HEK293T (cell line): ENCODE measurements at regions not wholly inside any gene's neighbourhood (a gene's known extent, or its start where the extent isn't known, plus 50 kb on each side); places are given as distances from the start of the nearest gene placed in this dataset.

Source experiments
- CTCF ChIA-PET: fragments of 350-600 bp; formaldehyde crosslinking; extraction: SDS; loops from one replicate; lab custom pipeline; 2021; ENCODE audit warnings: antibody characterized with exemption, inconsistent platforms; lab: Yijun Ruan, JAX
- POLR2A ChIA-PET: fragments of 350-600 bp; formaldehyde crosslinking; extraction: SDS; loops from one replicate; lab custom pipeline; 2020; ENCODE audit warnings: antibody characterized with exemption, inconsistent platforms; lab: Yijun Ruan, JAX
- DNase-seq: peaks from one replicate; pipeline ENCODE4 v3.0.0; 2012; ENCODE audit warnings: mixed read lengths; ENCODE audit errors: extremely low spot score
- ARNT ChIP-seq: fragments of 450-650 bp; IDR thresholded peaks from 2 replicates; pipeline ENCODE4 v1.6.1; 2017; ENCODE audit warnings: mild to moderate bottlenecking
- BHLHE40 ChIP-seq: fragments of 450-650 bp; IDR thresholded peaks from 2 replicates; pipeline ENCODE4 v1.6.1; 2016; ENCODE audit warnings: mild to moderate bottlenecking, moderate library complexity, borderline replicate concordance
- CTBP1 ChIP-seq: fragments of 450-650 bp; IDR thresholded peaks from 2 replicates; pipeline ENCODE4 v1.6.1; 2016; ENCODE audit warnings: borderline replicate concordance
- ELF4 ChIP-seq: fragments of 450-650 bp; IDR thresholded peaks from 2 replicates; pipeline ENCODE4 v1.6.1; 2017; ENCODE audit warnings: antibody characterized with exemption
- FOXA1 ChIP-seq: fragments of 450-650 bp; IDR thresholded peaks from 2 replicates; pipeline ENCODE4 v1.6.1; 2016; ENCODE audit warnings: mild to moderate bottlenecking
- FOXK2 ChIP-seq: fragments of 450-650 bp; IDR thresholded peaks from 2 replicates; pipeline ENCODE4 v1.6.1; 2016; ENCODE audit warnings: mild to moderate bottlenecking
- FOXM1 ChIP-seq: fragments of 450-650 bp; IDR thresholded peaks from 2 replicates; pipeline ENCODE4 v1.6.1; 2017; ENCODE audit warnings: mild to moderate bottlenecking, borderline replicate concordance
- HDGF ChIP-seq: fragments of 450-650 bp; IDR thresholded peaks from 2 replicates; pipeline ENCODE4 v1.6.1; 2017; ENCODE audit warnings: antibody characterized with exemption, borderline replicate concordance
- L3MBTL2 ChIP-seq: fragments of 450-650 bp; conservative IDR thresholded peaks from 2 replicates; pipeline ENCODE4 v1.6.1; 2016; ENCODE audit warnings: mild to moderate bottlenecking
- LEF1 ChIP-seq: fragments of 450-650 bp; IDR thresholded peaks from 2 replicates; pipeline ENCODE4 v1.6.1; 2017; ENCODE audit warnings: mild to moderate bottlenecking, borderline replicate concordance
- NFRKB ChIP-seq: fragments of 450-650 bp; IDR thresholded peaks from 2 replicates; pipeline ENCODE4 v1.6.1; 2016; ENCODE audit warnings: mild to moderate bottlenecking, moderate library complexity
- PKNOX1 ChIP-seq: fragments of 450-650 bp; IDR thresholded peaks from 2 replicates; pipeline ENCODE4 v1.6.1; 2016
- SP1 ChIP-seq: fragments of 450-650 bp; IDR thresholded peaks from 2 replicates; pipeline ENCODE4 v1.6.1; 2017
- SUZ12 ChIP-seq: fragments of 450-650 bp; IDR thresholded peaks from 2 replicates; pipeline ENCODE4 v1.6.1; 2016; ENCODE audit warnings: mild to moderate bottlenecking
- TARDBP ChIP-seq: fragments of 450-650 bp; IDR thresholded peaks from 2 replicates; pipeline ENCODE4 v1.6.1; 2016
- ZNF384 ChIP-seq: fragments of 450-650 bp; IDR thresholded peaks from 2 replicates; pipeline ENCODE4 v1.6.1; 2016

- CTCF ChIA-PET = no interaction called here
- POLR2A ChIA-PET = no interaction called here
- TF ChIP-seq FOXM1 (no peak), ZNF384 (no peak), PKNOX1 (no peak), TARDBP (no peak), NFRKB (no peak), L3MBTL2 (no peak), ARNT (no peak), HDGF (no peak), FOXK2 (no peak), CTBP1 (no peak), FOXA1 (no peak), BHLHE40 (no peak), SP1 (no peak), LEF1 (no peak), ELF4 (no peak)
- DNase-seq = peak; percentile 20
These were observed 113.8 kb downstream of the ABCC12 start for GRCh38 chr16:48041981-48042421.

- ChIA-PET POLR2A (no interaction called here), CTCF (no interaction called here)
- TF ChIP-seq CTBP1 = no peak
- no peak for TF ChIP-seq ARNT
- TF ChIP-seq SP1 = no peak
- no peak for TF ChIP-seq BHLHE40
- TF ChIP-seq ELF4 = no peak
- no peak for TF ChIP-seq FOXK2
- TF ChIP-seq LEF1 = no peak
- no peak for TF ChIP-seq FOXA1
- TF ChIP-seq L3MBTL2 = no peak
- TF ChIP-seq FOXM1 = no peak
- no peak for TF ChIP-seq ZNF384
- TF ChIP-seq HDGF = no peak
- no peak for TF ChIP-seq PKNOX1
- TF ChIP-seq SUZ12 = no peak
- TF ChIP-seq NFRKB = no peak
- no peak for TF ChIP-seq TARDBP
- no peak for DNase-seq
These were observed 120.7 kb downstream of the ABCC12 start for GRCh38 chr16:48035142-48035541.

- CTCF ChIA-PET = no interaction called here
- TF ChIP-seq FOXM1 (no peak), SP1 (no peak)
- POLR2A ChIA-PET = no interaction called here
- DNase-seq = no peak
These were observed 124.9 kb downstream of the ABCC12 start for GRCh38 chr16:48030926-48031325.

GRCh38 chr16:48029768-48030167, 126.0 kb downstream of the ABCC12 start:
- ChIA-PET CTCF (no interaction called here), POLR2A (no interaction called here)
- TF ChIP-seq NFRKB (no peak), ZNF384 (no peak), TARDBP (no peak), ELF4 (no peak), L3MBTL2 (no peak), FOXM1 (no peak), FOXK2 (no peak), PKNOX1 (no peak), HDGF (no peak), LEF1 (no peak), FOXA1 (no peak)
- DNase-seq = no peak

GRCh38 chr16:48025359-48025758, 130.4 kb downstream of the ABCC12 start:
- POLR2A ChIA-PET = no interaction called here
- CTCF ChIA-PET = interaction anchor here (0.7 to 1.1 kb wide), 2 partner anchors 13 to 518 kb away, joined by 3 to 5 read pairs; no protein-coding TSS in a partner anchor
- no peak for DNase-seq
- TF ChIP-seq ZNF384 (no peak), TARDBP (no peak), LEF1 (no peak), NFRKB (no peak), ARNT (no peak), ELF4 (no peak), BHLHE40 (no peak), FOXK2 (no peak), L3MBTL2 (no peak), SP1 (no peak), CTBP1 (no peak), PKNOX1 (no peak), FOXM1 (no peak), FOXA1 (no peak), SUZ12 (no peak), HDGF (no peak)

- TF ChIP-seq BHLHE40 = no peak
- TF ChIP-seq L3MBTL2 = no peak
- TF ChIP-seq ZNF384 = no peak
- no peak for TF ChIP-seq SUZ12
- TF ChIP-seq TARDBP = no peak
- no peak for TF ChIP-seq ARNT
- no peak for TF ChIP-seq PKNOX1
- TF ChIP-seq FOXK2 = no peak
- no peak for TF ChIP-seq NFRKB
- TF ChIP-seq LEF1 = no peak
- no peak for TF ChIP-seq ELF4
- no peak for TF ChIP-seq FOXA1
- TF ChIP-seq CTBP1 = no peak
- no peak for TF ChIP-seq HDGF
- no peak for TF ChIP-seq SP1
- no peak for TF ChIP-seq FOXM1
- ChIA-PET POLR2A (no interaction called here), CTCF (no interaction called here)
- DNase-seq = no peak
These were observed 131.8 kb downstream of the ABCC12 start for GRCh38 chr16:48024042-48024441.
